Rectal smooth muscle tissue (tissue), 1 donor: ENCODE measurements at regions not wholly inside any gene's neighbourhood (a gene's known extent, or its start where the extent isn't known, plus 50 kb on each side); places are given as distances from the start of the nearest gene placed in this dataset.
"Not testable (repeated sequence)": the region's sequence is repeated elsewhere in the genome, so short reads cannot be mapped to it uniquely, and the experiment has no call there.

Experiments
- H3K27ac ChIP-seq: one replicate; pipeline ENCODE4 v1.7.0; 2013; ENCODE audit warnings: low read depth, low read length, inconsistent platforms
- H3K27me3 ChIP-seq: one replicate; pipeline ENCODE4 v1.7.0; 2013; ENCODE audit warnings: low read length; ENCODE audit not compliant: control insufficient read depth, insufficient read depth
- H3K36me3 ChIP-seq: one replicate; pipeline ENCODE4 v1.7.0; 2013; ENCODE audit warnings: low read length; ENCODE audit not compliant: control insufficient read depth, insufficient read depth
- H3K4me1 ChIP-seq: one replicate; pipeline ENCODE4 v1.7.0; 2013; ENCODE audit warnings: low read length; ENCODE audit not compliant: control insufficient read depth, insufficient read depth
- H3K4me3 ChIP-seq: one replicate; pipeline ENCODE4 v1.7.0; 2013; ENCODE audit warnings: low read length
- H3K9ac ChIP-seq: one replicate; pipeline ENCODE4 v1.7.0; 2013; ENCODE audit warnings: low read length

DNA sequence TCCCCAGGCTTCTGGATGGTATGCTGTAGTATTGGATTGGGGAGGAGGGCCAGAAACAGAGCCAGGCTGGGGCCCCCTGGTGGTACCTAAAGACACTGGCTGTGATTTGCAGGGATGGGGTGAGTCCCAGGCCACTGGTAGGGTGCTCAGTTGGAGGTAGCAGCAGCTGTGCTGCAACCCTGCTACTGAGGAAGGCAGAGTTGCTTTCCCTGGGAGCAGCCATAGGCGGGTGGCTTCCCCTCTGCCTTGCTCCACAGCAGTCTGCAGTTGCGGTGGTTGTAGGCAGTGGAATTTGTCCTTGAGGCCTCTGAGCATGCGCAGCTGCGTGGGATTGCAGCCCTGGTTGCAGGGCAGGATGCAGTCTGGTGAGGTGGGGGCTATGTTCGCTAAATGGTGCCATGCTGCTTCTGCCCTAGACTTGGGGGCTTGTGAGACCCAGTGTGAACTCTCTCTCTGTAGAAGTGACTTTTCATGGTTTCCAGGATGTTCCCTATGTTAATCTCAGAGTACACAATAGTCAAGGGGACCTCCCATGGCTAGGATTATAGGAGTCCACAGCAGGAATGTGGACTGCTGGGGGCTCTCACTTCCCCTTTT lies 443.5 kb downstream of the XIRP2 start:
- Histone ChIP-seq H3K27me3 (no peaks in the 10 kb centered on the region), H3K36me3 (no peaks in the 10 kb centered on the region), H3K4me1 (no peaks in the 10 kb centered on the region), H3K27ac (no peak overlapping the region), H3K9ac (no peak overlapping the region), H3K4me3 (no peak overlapping the region)

GRCh38 chr2:167328808-167329207 lies 440.5 kb downstream of the XIRP2 start:
- not testable (repeated sequence) for H3K9ac ChIP-seq, H3K4me3 ChIP-seq, H3K27ac ChIP-seq, H3K36me3 ChIP-seq, H3K4me1 ChIP-seq, H3K27me3 ChIP-seq

GRCh38 chr2:167322795-167323194 lies 434.5 kb downstream of the XIRP2 start:
- Histone ChIP-seq H3K36me3 (no peaks in the 10 kb centered on the region), H3K9ac (no peak overlapping the region), H3K4me1 (no peaks in the 10 kb centered on the region), H3K27me3 (no peaks in the 10 kb centered on the region), H3K27ac (no peak overlapping the region), H3K4me3 (no peak overlapping the region)

- H3K27me3 ChIP-seq: no peaks in the 10 kb centered on the region
- no peak overlapping the region for H3K4me3 ChIP-seq
- H3K27ac ChIP-seq: no peak overlapping the region
- H3K9ac ChIP-seq: no peak overlapping the region
- no peaks in the 10 kb centered on the region for H3K4me1 ChIP-seq
- H3K36me3 ChIP-seq: no peaks in the 10 kb centered on the region
These were observed 430.3 kb downstream of the XIRP2 start for GRCh38 chr2:167318581-167318980.

DNA sequence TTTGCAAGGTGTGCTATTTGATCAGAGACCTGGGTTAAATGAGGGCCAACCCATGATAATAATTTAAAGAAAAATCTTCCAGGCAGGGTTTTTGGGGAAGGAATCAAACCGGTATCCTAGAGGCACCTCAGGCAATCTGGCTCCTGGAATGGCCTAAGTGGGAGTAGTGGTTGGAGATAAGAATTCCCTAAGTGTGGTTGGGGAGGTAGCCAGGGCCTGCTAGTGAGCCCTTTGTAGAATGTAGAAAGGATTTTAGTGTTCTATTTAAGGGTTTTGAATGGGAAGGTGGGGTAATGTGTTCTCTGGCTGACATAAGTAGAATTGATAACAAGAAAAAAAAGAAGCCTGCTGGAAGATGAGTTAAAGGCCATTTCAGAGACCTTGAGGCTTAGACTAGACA lies 422.2 kb downstream of the XIRP2 start:
- no peak overlapping the region for H3K27ac ChIP-seq
- no peak overlapping the region for H3K9ac ChIP-seq
- H3K4me3 ChIP-seq: no peak overlapping the region
- no peaks in the 10 kb centered on the region for H3K36me3 ChIP-seq
- H3K27me3 ChIP-seq: no peaks in the 10 kb centered on the region
- H3K4me1 ChIP-seq: no peaks in the 10 kb centered on the region
